Glutamatergic neuron (in vitro differentiated cells): ENCODE measurements at regions not wholly inside any gene's neighbourhood (a gene's known extent, or its start where the extent isn't known, plus 50 kb on each side); places are given as distances from the start of the nearest gene placed in this dataset.

Experiments
- DNase-seq: peaks from one replicate; pipeline ENCODE4 v3.0.0; 2022
- H3K27ac Mint-ChIP-seq: one replicate; pipeline ENCODE4 v1.8.0; 2020; ENCODE audit warnings: mild to moderate bottlenecking, mixed read lengths, inconsistent platforms; ENCODE audit not compliant: unreplicated experiment
- H3K27me3 Mint-ChIP-seq: one replicate; pipeline ENCODE4 v1.8.0; 2020; ENCODE audit warnings: mild to moderate bottlenecking, moderate library complexity, mixed read lengths, inconsistent platforms; ENCODE audit not compliant: unreplicated experiment
- H3K36me3 Mint-ChIP-seq: one replicate; pipeline ENCODE4 v1.8.0; 2020; ENCODE audit warnings: mild to moderate bottlenecking, mixed read lengths, inconsistent platforms; ENCODE audit not compliant: unreplicated experiment
- H3K4me1 Mint-ChIP-seq: one replicate; pipeline ENCODE4 v1.8.0; 2020; ENCODE audit warnings: mild to moderate bottlenecking, low read depth, mixed read lengths, inconsistent platforms; ENCODE audit not compliant: unreplicated experiment
- H3K4me3 Mint-ChIP-seq: one replicate; pipeline ENCODE4 v1.8.0; 2020; ENCODE audit warnings: mild to moderate bottlenecking, mixed read lengths, inconsistent platforms; ENCODE audit not compliant: unreplicated experiment
- H3K9me3 Mint-ChIP-seq: one replicate; pipeline ENCODE4 v1.8.0; 2020; ENCODE audit warnings: mild to moderate bottlenecking, moderate library complexity, mixed read lengths, inconsistent platforms; ENCODE audit not compliant: unreplicated experiment
- CTCF ChIP-seq: fragments of 200-600 bp; sonication (generic); IDR thresholded peaks from one replicate; pipeline ENCODE4 v1.5.0; 2021; ENCODE audit not compliant: partially characterized antibody, unreplicated experiment

- H3K9me3 Mint-ChIP-seq = peaks cover 12% of the 10 kb centered on the region
- DNase-seq = no peak
- no peak overlapping the region for H3K4me3 Mint-ChIP-seq
- H3K27ac Mint-ChIP-seq = no peak overlapping the region
- H3K4me1 Mint-ChIP-seq = no peaks in the 10 kb centered on the region
- H3K36me3 Mint-ChIP-seq = peaks cover 4% of the 10 kb centered on the region
- TF ChIP-seq CTCF = no peak
- H3K27me3 Mint-ChIP-seq = peaks cover 4% of the 10 kb centered on the region
Observed at GRCh38 chr1:5590717-5591116, 401.5 kb downstream of the NPHP4 start.

GRCh38 chr1:5586629-5587028, 405.6 kb downstream of the NPHP4 start:
- Mint-ChIP-seq H3K27ac (no peak overlapping the region), H3K4me1 (no peaks in the 10 kb centered on the region), H3K36me3 (peaks cover 7% of the 10 kb centered on the region), H3K9me3 (peaks cover 5% of the 10 kb centered on the region), H3K27me3 (no peaks in the 10 kb centered on the region), H3K4me3 (no peak overlapping the region)
- no peak for DNase-seq
- no peak for TF ChIP-seq CTCF

GRCh38 chr1:5585256-5585655, 407.0 kb downstream of the NPHP4 start:
- H3K9me3 Mint-ChIP-seq = peaks cover 8% of the 10 kb centered on the region
- H3K27me3 Mint-ChIP-seq = no peaks in the 10 kb centered on the region
- no peak for TF ChIP-seq CTCF
- H3K36me3 Mint-ChIP-seq = peaks cover 6% of the 10 kb centered on the region
- no peaks in the 10 kb centered on the region for H3K4me1 Mint-ChIP-seq
- H3K27ac Mint-ChIP-seq = no peak overlapping the region
- no peak for DNase-seq
- no peak overlapping the region for H3K4me3 Mint-ChIP-seq

- H3K9me3 Mint-ChIP-seq = peaks cover 12% of the 10 kb centered on the region
- no peak overlapping the region for H3K4me3 Mint-ChIP-seq
- no peak overlapping the region for H3K27ac Mint-ChIP-seq
- DNase-seq = no peak
- H3K36me3 Mint-ChIP-seq = peaks cover 6% of the 10 kb centered on the region
- TF ChIP-seq CTCF = no peak
- no peaks in the 10 kb centered on the region for H3K4me1 Mint-ChIP-seq
- H3K27me3 Mint-ChIP-seq = peaks cover 4% of the 10 kb centered on the region
Observed at GRCh38 chr1:5580926-5581325, 411.3 kb downstream of the NPHP4 start.

GRCh38 chr1:5579966-5580365, 412.3 kb downstream of the NPHP4 start:
- no peak for TF ChIP-seq CTCF
- H3K4me1 Mint-ChIP-seq = no peaks in the 10 kb centered on the region
- peaks cover 4% of the 10 kb centered on the region for H3K27me3 Mint-ChIP-seq
- no peak overlapping the region for H3K27ac Mint-ChIP-seq
- no peak overlapping the region for H3K4me3 Mint-ChIP-seq
- DNase-seq = no peak
- peaks cover 16% of the 10 kb centered on the region for H3K9me3 Mint-ChIP-seq
- peaks cover 9% of the 10 kb centered on the region for H3K36me3 Mint-ChIP-seq
